ENCODE measurements at regions not wholly inside any gene's neighbourhood (a gene's known extent, or its start where the extent isn't known, plus 50 kb on each side); places are given as distances from the start of the nearest gene placed in this dataset.
"Not testable (repeated sequence)": the region's sequence is repeated elsewhere in the genome, so short reads cannot be mapped to it uniquely, and the experiment has no call there.

GRCh38 chr5:116858020-116858419 is 283.4 kb upstream of the SEMA6A start:
- not testable (repeated sequence) for H3K36me3 ChIP-seq (ENCODE audit: control insufficient read depth, insufficient read depth, low read length); H3K4me3 ChIP-seq (ENCODE audit: low read length); H3K4ac ChIP-seq (ENCODE audit: low read depth, low read length); H2BK15ac ChIP-seq (replicated peaks; ENCODE audit: low read depth); H3K4me1 ChIP-seq (ENCODE audit: control insufficient read depth, low read depth, low read length); H3K27me3 ChIP-seq (ENCODE audit: insufficient read depth, low read length, poor library complexity); H3K79me2 ChIP-seq (ENCODE audit: control insufficient read depth, insufficient read depth, low read length); H2AK5ac ChIP-seq (ENCODE audit: low read length); H3K18ac ChIP-seq (ENCODE audit: low read length); DNase-seq; H2BK120ac ChIP-seq (ENCODE audit: low read depth, low read length); H3K4me2 ChIP-seq (ENCODE audit: low read length); H4K5ac ChIP-seq (ENCODE audit: low read length); H4K8ac ChIP-seq (ENCODE audit: low read depth, low read length); H3K79me1 ChIP-seq (ENCODE audit: low read length); H3K23ac ChIP-seq (ENCODE audit: low read length); H3K9ac ChIP-seq (ENCODE audit: low read length); H2BK5ac ChIP-seq (ENCODE audit: low read length); H3K27ac ChIP-seq (ENCODE audit: low read depth, low read length)
- no CpG with 5 or more reads among the region's 4 CpGs for WGBS (ENCODE audit: extremely low coverage, insufficient coverage, low lambda C conversion rate)
- H3K56ac ChIP-seq (ENCODE audit: low read length): peak overlapping the region; percentile 54

- H3K27me3 ChIP-seq (ENCODE audit: insufficient read depth, low read length, poor library complexity): no peaks in the 10 kb centered on the region
Observed at GRCh38 chr5:116856271-116856670, 281.6 kb upstream of the SEMA6A start.

GRCh38 chr5:116853992-116854391 is 279.4 kb upstream of the SEMA6A start:
- Histone ChIP-seq H4K5ac (ENCODE audit: low read length) (no peak overlapping the region), H3K4ac (ENCODE audit: low read depth, low read length) (peak overlapping the region; percentile 85), H3K79me1 (ENCODE audit: low read length) (no peaks in the 10 kb centered on the region), H2AK5ac (ENCODE audit: low read length) (no peak overlapping the region), H3K56ac (ENCODE audit: low read length) (peak overlapping the region; percentile 35), H3K9ac (ENCODE audit: low read length) (no peak overlapping the region), H3K4me1 (ENCODE audit: control insufficient read depth, low read depth, low read length) (peaks cover 3% of the 10 kb centered on the region), H3K4me3 (ENCODE audit: low read length) (no peak overlapping the region), H3K23ac (ENCODE audit: low read length) (no peak overlapping the region), H3K18ac (ENCODE audit: low read length) (peak overlapping the region; percentile 70), H2BK5ac (ENCODE audit: low read length) (no peak overlapping the region), H4K8ac (ENCODE audit: low read depth, low read length) (no peak overlapping the region), H3K27ac (ENCODE audit: low read depth, low read length) (no peak overlapping the region), H3K79me2 (ENCODE audit: control insufficient read depth, insufficient read depth, low read length) (no peaks in the 10 kb centered on the region), H2BK120ac (ENCODE audit: low read depth, low read length) (peak overlapping the region; percentile 88), H3K4me2 (ENCODE audit: low read length) (no peak overlapping the region), H3K36me3 (ENCODE audit: control insufficient read depth, insufficient read depth, low read length) (no peaks in the 10 kb centered on the region), H3K27me3 (ENCODE audit: insufficient read depth, low read length, poor library complexity) (no peaks in the 10 kb centered on the region), H2BK15ac (replicated peaks; ENCODE audit: low read depth) (no peak overlapping the region)
- no CpG with 5 or more reads among the region's 3 CpGs for WGBS (ENCODE audit: extremely low coverage, insufficient coverage, low lambda C conversion rate)
- DNase-seq: no peak

More at GRCh38 chr5:116856271-116856670, 281.6 kb upstream of the SEMA6A start:
- Histone ChIP-seq H2BK5ac (ENCODE audit: low read length) (no peak overlapping the region), H3K56ac (ENCODE audit: low read length) (no peak overlapping the region), H4K5ac (ENCODE audit: low read length) (no peak overlapping the region), H2AK5ac (ENCODE audit: low read length) (no peak overlapping the region), H4K8ac (ENCODE audit: low read depth, low read length) (no peak overlapping the region), H3K18ac (ENCODE audit: low read length) (no peak overlapping the region), H3K23ac (ENCODE audit: low read length) (no peak overlapping the region), H2BK15ac (replicated peaks; ENCODE audit: low read depth) (no peak overlapping the region), H2BK120ac (ENCODE audit: low read depth, low read length) (no peak overlapping the region), H3K4ac (ENCODE audit: low read depth, low read length) (no peak overlapping the region), H3K79me2 (ENCODE audit: control insufficient read depth, insufficient read depth, low read length) (no peaks in the 10 kb centered on the region), H3K27ac (ENCODE audit: low read depth, low read length) (no peak overlapping the region), H3K4me1 (ENCODE audit: control insufficient read depth, low read depth, low read length) (peaks cover 3% of the 10 kb centered on the region), H3K9ac (ENCODE audit: low read length) (no peak overlapping the region), H3K79me1 (ENCODE audit: low read length) (no peaks in the 10 kb centered on the region), H3K4me2 (ENCODE audit: low read length) (no peak overlapping the region), H3K4me3 (ENCODE audit: low read length) (no peak overlapping the region), H3K36me3 (ENCODE audit: control insufficient read depth, insufficient read depth, low read length) (no peaks in the 10 kb centered on the region)
- WGBS (ENCODE audit: extremely low coverage, insufficient coverage, low lambda C conversion rate): no CpG with 5 or more reads among the region's 1 CpG
- DNase-seq: no peak

- H3K9ac ChIP-seq (ENCODE audit: low read length): no peak overlapping the region
- H3K27me3 ChIP-seq (ENCODE audit: insufficient read depth, low read length, poor library complexity): no peaks in the 10 kb centered on the region
- no peak overlapping the region for H3K4ac ChIP-seq (ENCODE audit: low read depth, low read length)
- no peak overlapping the region for H4K5ac ChIP-seq (ENCODE audit: low read length)
- no peak overlapping the region for H2BK5ac ChIP-seq (ENCODE audit: low read length)
- no peak overlapping the region for H3K56ac ChIP-seq (ENCODE audit: low read length)
- H3K79me2 ChIP-seq (ENCODE audit: control insufficient read depth, insufficient read depth, low read length): no peaks in the 10 kb centered on the region
- no peak for DNase-seq
- H3K23ac ChIP-seq (ENCODE audit: low read length): no peak overlapping the region
- H3K36me3 ChIP-seq (ENCODE audit: control insufficient read depth, insufficient read depth, low read length): no peaks in the 10 kb centered on the region
- H2BK15ac ChIP-seq (replicated peaks; ENCODE audit: low read depth): no peak overlapping the region
- no peak overlapping the region for H4K8ac ChIP-seq (ENCODE audit: low read depth, low read length)
- H3K4me1 ChIP-seq (ENCODE audit: control insufficient read depth, low read depth, low read length): no peaks in the 10 kb centered on the region
- no peak overlapping the region for H2AK5ac ChIP-seq (ENCODE audit: low read length)
- no peak overlapping the region for H3K18ac ChIP-seq (ENCODE audit: low read length)
- no peak overlapping the region for H3K27ac ChIP-seq (ENCODE audit: low read depth, low read length)
- H3K4me2 ChIP-seq (ENCODE audit: low read length): no peak overlapping the region
- no peak overlapping the region for H3K4me3 ChIP-seq (ENCODE audit: low read length)
- no peak overlapping the region for H2BK120ac ChIP-seq (ENCODE audit: low read depth, low read length)
- no CpG with 5 or more reads among the region's 3 CpGs for WGBS (ENCODE audit: extremely low coverage, insufficient coverage, low lambda C conversion rate)
- H3K79me1 ChIP-seq (ENCODE audit: low read length): no peaks in the 10 kb centered on the region
Observed at GRCh38 chr5:116848954-116849581, 274.4 kb upstream of the SEMA6A start.

GRCh38 chr5:116847960-116848359 is 273.3 kb upstream of the SEMA6A start:
- Histone ChIP-seq H3K4me1 (ENCODE audit: control insufficient read depth, low read depth, low read length) (no peaks in the 10 kb centered on the region), H3K23ac (ENCODE audit: low read length) (no peak overlapping the region), H3K18ac (ENCODE audit: low read length) (no peak overlapping the region), H2BK5ac (ENCODE audit: low read length) (no peak overlapping the region), H3K79me1 (ENCODE audit: low read length) (no peaks in the 10 kb centered on the region), H3K56ac (ENCODE audit: low read length) (no peak overlapping the region), H2AK5ac (ENCODE audit: low read length) (no peak overlapping the region), H3K9ac (ENCODE audit: low read length) (no peak overlapping the region), H2BK15ac (replicated peaks; ENCODE audit: low read depth) (no peak overlapping the region), H3K27me3 (ENCODE audit: insufficient read depth, low read length, poor library complexity) (no peaks in the 10 kb centered on the region), H3K79me2 (ENCODE audit: control insufficient read depth, insufficient read depth, low read length) (no peaks in the 10 kb centered on the region), H2BK120ac (ENCODE audit: low read depth, low read length) (no peak overlapping the region), H3K27ac (ENCODE audit: low read depth, low read length) (no peak overlapping the region), H4K5ac (ENCODE audit: low read length) (no peak overlapping the region), H3K4ac (ENCODE audit: low read depth, low read length) (no peak overlapping the region), H3K4me3 (ENCODE audit: low read length) (no peak overlapping the region), H3K36me3 (ENCODE audit: control insufficient read depth, insufficient read depth, low read length) (no peaks in the 10 kb centered on the region), H4K8ac (ENCODE audit: low read depth, low read length) (no peak overlapping the region), H3K4me2 (ENCODE audit: low read length) (no peak overlapping the region)
- no CpG with 5 or more reads among the region's 8 CpGs for WGBS (ENCODE audit: extremely low coverage, insufficient coverage, low lambda C conversion rate)
- DNase-seq: no peak

- Histone ChIP-seq H3K4me1 (ENCODE audit: control insufficient read depth, low read depth, low read length) (no peaks in the 10 kb centered on the region), H3K9ac (ENCODE audit: low read length) (no peak overlapping the region), H3K79me2 (ENCODE audit: control insufficient read depth, insufficient read depth, low read length) (no peaks in the 10 kb centered on the region), H4K5ac (ENCODE audit: low read length) (no peak overlapping the region), H3K23ac (ENCODE audit: low read length) (no peak overlapping the region), H2AK5ac (ENCODE audit: low read length) (no peak overlapping the region), H3K18ac (ENCODE audit: low read length) (no peak overlapping the region), H2BK5ac (ENCODE audit: low read length) (no peak overlapping the region), H3K27ac (ENCODE audit: low read depth, low read length) (no peak overlapping the region), H2BK120ac (ENCODE audit: low read depth, low read length) (no peak overlapping the region), H3K4ac (ENCODE audit: low read depth, low read length) (no peak overlapping the region), H3K79me1 (ENCODE audit: low read length) (no peaks in the 10 kb centered on the region), H4K8ac (ENCODE audit: low read depth, low read length) (no peak overlapping the region), H3K36me3 (ENCODE audit: control insufficient read depth, insufficient read depth, low read length) (no peaks in the 10 kb centered on the region), H3K4me2 (ENCODE audit: low read length) (no peak overlapping the region), H3K56ac (ENCODE audit: low read length) (no peak overlapping the region), H3K27me3 (ENCODE audit: insufficient read depth, low read length, poor library complexity) (no peaks in the 10 kb centered on the region), H3K4me3 (ENCODE audit: low read length) (no peak overlapping the region), H2BK15ac (replicated peaks; ENCODE audit: low read depth) (no peak overlapping the region)
- DNase-seq: no peak
- no CpG with 5 or more reads among the region's 3 CpGs for WGBS (ENCODE audit: extremely low coverage, insufficient coverage, low lambda C conversion rate)
Observed at GRCh38 chr5:116844015-116844414, 269.4 kb upstream of the SEMA6A start.
